ENCODE measurements at regions not wholly inside any gene's neighbourhood (a gene's known extent, or its start where the extent isn't known, plus 50 kb on each side); places are given as distances from the start of the nearest gene placed in this dataset.
"Not testable (repeated sequence)": the region's sequence is repeated elsewhere in the genome, so short reads cannot be mapped to it uniquely, and the experiment has no call there.

DNA sequence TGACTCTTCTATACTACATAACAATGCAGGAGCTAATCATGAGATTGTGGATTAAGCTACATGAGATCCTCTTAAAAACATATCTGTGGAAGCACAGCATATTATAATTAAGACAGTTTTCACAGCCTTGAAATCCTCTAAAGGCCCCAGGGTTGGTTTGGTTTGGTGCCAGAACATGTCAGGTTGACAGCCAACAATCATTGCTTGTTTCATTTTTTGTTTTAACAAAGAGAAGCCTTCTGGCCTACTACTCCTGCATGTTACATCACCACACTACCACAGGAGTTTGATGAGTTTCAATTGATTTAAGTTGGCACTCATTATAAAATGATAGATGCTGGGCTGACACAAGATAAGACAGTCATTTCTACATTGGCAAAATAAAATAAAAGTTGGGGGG, 255.9 kb upstream of the ERBB4 start:
- no peak for DNase-seq (ENCODE audit: extremely low read depth, low read depth, low spot score)

DNA sequence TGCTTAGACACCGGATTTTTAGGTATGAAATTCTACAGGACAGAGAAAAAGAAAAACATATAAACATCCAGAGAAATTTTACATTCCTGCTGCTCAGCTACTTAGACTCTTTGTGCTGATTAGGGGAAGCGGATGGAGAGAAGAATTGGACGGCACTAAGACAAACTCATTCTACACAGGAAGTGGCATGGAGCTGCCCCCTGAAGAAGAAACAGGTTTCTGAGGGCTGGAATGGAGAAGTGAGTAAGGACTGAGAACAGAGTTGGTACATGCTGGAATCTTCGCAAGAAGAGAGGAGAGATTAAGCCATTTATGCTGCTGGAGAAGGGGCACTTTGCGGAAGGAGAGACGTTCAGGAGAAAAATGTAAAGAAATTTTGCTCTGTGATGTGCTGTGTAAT, 253.0 kb upstream of the ERBB4 start:
- DNase-seq (ENCODE audit: extremely low read depth, low read depth, low spot score) = no peak

DNA sequence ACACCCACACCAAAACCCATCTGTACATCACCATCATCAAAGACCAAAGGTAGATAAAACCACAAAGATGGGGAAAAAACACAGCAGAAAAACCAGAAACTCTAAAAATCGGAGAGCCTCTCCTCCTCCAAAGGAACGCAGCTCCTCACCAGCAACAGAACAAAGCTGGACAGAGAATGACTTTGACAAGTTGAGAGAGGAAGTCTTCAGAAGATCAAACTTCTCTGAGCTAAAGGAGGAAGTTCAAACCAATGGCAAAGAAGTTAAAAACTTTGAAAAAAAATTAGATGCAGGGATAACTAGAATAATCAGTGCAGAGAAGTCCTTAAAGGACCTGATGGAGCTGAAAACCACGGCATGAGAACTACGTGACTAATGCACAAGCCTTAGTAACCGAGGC, 247.5 kb upstream of the ERBB4 start:
- not testable (repeated sequence) for DNase-seq (ENCODE audit: extremely low read depth, low read depth, low spot score)

DNA sequence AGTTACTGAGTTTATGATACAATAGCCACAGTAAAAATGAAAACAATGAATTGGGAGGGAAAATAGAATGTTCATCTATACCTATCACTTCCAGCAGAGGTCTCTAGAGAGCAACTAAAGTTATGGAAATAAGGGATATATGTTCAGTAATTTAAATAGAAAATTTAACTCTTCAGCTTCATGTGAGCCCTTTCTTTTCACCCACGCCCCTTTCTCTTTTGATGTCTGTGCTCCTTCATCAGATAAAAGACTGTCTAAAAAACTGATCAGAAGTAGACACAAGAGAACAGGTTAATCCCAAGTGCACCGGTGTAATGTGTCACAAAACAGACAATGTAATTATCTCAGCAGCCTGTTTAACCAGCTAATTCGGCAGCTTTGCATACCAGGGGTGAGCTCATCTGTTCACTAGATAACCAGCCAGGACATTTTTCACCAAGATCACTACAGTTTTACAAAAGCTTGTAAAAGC, 238.5 kb upstream of the ERBB4 start:
- DNase-seq (ENCODE audit: extremely low read depth, low read depth, low spot score) = no peak

DNA sequence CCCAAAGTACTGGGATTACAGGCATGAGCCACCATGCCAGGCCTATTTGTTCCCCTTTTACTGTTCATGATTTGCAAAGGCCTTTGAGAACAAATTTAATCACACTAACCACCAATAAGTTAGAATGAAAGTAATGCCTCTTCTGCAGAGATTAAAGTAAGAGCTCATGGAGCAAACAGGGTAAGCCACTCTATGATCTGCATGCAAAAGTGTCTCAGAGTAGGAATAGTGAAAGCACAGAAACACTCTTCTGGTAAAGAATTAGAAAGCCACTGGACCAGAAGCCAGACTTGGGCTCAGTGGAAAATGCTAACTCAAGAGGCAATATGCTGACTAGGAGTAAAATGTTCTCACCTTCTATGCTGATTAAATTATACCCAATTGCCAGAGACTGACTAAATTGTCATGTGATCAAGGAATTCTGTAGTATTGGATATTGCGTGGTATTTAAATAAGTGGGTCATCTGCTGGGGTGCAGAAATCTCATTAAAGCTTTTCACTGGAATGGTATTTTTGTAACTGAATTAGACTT, 235.3 kb upstream of the ERBB4 start:
- no peak for DNase-seq (ENCODE audit: extremely low read depth, low read depth, low spot score)

DNA sequence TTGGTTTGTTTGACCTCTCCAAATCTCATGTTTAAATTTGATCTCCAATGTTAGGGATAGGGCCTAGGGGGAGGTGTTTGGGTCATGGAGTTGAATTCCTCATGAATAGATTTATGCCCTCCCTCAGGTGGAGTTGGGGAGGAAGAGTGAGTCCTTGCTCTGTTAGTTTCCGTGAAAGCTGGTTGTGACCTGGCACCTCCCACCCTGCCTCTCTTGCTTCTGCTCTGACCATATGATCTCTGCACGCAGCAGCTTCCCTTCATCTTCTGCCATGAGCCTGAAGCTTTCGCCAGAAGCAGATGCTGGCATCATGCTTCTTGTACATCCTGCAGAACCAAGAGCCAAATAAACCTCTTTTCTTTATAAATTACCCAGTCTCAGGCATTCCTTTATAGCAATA, 231.6 kb upstream of the ERBB4 start:
- no peak for DNase-seq (ENCODE audit: extremely low read depth, low read depth, low spot score)

DNA sequence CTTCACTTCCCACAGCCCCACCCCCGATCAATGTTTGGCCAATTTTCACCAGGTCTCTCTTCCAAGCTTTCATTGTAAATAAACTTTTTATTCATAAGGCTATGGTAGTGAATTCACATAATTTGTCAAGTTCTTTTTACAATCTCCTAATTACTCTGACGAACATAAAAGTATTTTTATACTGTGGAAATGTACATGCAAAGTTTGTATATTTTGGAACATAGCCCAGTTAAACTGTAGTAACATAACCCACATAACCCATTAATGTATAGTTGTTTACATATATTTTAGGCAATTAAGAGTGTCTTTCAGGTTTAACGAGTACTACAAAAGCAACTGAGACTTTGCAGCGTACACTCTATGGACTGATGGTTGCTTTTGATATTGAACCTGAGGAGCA, 228.3 kb upstream of the ERBB4 start:
- DNase-seq (ENCODE audit: extremely low read depth, low read depth, low spot score) = no peak

DNA sequence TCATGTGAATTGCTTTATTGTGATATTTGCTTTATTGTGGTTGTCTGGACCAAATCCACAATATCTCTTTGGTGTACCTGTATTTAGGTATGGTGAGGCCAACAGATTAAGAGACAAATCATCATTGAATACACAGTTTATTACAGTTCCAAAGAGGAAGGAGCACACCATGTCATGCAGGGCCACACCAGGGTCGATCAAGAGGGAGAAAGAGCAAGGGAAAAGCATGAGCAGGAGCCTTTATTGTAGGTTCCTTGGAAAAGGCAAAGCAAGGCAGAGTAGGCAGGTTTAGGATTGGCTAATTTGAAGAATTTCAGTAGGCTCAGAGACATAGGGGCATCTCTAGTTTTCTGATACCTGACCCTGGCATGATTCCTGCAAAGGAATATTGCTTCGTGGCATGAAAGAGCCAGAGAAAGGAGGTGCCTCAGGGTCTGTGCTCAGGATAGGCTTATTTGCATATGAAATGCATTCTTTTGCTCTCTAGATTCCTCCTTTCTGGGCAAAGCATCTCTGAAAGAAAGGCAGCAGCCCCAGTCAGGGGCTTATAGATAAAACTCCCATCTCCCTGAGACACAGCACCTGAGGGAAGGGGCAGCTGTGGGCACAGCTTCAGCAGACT, 214.2 kb upstream of the ERBB4 start:
- DNase-seq (ENCODE audit: extremely low read depth, low read depth, low spot score) = no peak

DNA sequence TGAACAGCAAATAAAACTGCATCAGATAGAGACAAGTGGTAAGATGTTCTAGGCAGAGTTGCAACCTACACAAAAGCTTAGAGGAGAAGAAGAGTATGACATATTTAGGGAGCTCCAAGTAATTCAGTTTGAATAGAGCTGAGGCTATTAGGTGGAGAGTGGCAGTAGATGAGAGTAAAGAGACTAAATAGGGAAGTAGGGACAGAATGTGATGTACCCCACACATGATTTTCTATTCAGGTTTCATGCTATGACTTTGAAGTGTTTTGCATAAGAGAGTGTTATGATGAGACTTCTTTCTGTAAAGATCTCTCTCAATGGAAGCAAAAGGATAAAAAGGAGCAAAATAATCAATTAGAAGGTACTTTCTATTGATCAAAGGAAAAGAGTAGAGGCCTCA, 206.8 kb upstream of the ERBB4 start:
- no peak for DNase-seq (ENCODE audit: extremely low read depth, low read depth, low spot score)

DNA sequence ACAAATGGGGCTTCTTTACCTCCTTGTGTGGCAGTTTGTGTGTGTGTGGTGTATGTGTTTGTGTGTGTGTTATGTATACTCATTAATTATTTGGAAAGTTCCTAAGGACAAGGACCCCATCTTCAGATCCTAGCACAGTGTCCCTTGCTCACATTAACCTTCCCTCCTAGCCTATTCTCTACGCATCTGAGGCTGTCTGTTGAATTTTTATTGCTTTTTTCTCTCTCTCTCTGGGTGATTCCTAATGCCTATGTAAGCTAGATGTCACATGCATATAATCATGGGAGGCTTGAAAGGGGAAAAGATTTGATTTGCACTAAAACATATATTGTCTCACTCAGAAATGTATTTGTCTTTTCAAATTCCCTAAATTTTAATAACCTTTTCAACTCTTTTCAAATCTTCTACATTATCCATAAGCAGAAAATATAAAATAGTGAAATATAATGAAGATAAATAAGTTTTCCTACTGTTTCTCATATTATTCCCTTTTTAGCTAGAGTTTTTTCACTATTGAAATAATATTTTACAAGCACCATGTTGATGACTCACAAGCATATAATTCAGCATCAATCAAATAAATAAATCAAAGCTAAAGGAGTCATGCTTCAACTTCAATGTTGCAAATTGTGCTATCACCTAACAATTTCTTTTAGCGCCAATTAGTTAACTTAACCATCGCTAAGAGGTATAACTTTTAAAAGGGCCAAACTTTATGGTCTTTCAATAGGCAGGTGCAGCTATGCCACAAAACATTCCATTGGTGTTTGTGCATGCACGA, 199.0 kb upstream of the ERBB4 start:
- no peak for DNase-seq (ENCODE audit: extremely low read depth, low read depth, low spot score)

DNA sequence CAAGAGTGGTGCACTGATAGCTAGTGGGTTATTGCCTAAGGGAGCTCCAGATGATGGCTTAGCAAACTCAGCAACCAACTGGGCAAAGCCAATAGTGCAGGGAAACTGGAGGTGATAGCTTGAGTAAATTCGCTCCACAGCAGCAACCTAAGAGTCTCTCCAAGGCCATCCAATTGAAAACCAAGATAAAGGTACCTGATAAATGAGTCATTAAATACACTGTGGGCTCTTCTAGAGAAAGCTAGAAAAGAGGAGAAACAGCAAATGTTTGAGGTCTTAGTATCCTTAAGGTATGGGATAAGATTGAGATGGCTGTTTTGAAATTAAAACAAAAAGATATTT, 197.8 kb upstream of the ERBB4 start:
- DNase-seq (ENCODE audit: extremely low read depth, low read depth, low spot score) = no peak

DNA sequence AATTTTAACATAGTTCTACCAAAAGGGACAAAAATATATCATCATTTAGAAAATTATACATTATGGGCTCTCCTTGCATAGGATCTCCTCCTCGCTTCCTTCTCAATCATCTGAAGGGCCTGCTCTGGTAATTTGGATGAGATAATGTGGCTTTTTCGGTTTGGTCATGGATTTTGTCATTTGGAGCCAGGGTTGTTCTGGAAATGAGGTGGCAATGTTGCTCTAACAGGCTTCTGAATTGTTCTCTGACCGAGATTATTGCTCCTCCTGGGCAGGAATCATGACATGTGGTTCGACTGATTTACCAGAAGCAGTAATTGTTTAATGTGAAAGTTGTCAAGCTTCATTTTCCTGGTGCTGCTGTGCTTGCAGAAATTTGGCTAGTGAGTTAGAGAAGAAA, 194.7 kb upstream of the ERBB4 start:
- DNase-seq (ENCODE audit: extremely low read depth, low read depth, low spot score) = no peak

DNA sequence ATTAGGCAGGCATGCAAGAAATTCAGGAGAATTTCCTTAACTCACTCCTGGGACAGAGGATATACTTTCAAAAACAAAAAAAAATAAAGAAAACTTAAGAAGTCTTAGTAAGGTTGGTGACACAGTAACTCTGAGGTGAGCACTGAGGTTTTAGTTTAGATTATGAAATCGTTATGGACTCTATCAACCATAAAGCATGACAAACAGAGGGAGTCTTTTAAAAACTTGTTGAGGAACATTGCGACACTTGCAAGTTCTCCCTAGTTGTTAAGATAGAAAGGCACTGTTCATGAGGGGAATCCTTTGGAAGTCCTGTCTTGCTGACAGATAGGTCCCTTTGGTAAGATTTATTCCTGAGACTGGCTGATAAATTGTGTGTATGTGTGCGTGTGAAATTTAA, 194.3 kb upstream of the ERBB4 start:
- DNase-seq (ENCODE audit: extremely low read depth, low read depth, low spot score) = no peak

DNA sequence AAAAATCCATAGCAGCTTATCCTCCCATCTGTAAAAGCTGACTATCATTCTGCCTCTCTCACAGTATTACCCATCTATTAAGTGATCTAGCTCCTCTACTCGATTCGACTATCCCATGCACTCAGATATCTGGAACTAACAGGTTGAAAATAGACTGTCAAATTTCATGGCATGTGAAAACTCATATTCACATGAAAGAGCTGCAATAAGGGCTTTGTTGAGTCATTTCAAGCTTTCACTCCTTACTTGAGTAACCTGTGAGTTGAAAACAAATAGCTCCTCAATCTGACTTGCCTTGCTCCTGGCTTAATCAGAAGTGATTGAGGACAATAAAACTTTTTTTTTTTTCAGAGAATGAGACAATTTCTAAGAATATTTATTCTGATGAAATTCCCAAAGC, 192.4 kb upstream of the ERBB4 start:
- DNase-seq (ENCODE audit: extremely low read depth, low read depth, low spot score) = no peak

DNA sequence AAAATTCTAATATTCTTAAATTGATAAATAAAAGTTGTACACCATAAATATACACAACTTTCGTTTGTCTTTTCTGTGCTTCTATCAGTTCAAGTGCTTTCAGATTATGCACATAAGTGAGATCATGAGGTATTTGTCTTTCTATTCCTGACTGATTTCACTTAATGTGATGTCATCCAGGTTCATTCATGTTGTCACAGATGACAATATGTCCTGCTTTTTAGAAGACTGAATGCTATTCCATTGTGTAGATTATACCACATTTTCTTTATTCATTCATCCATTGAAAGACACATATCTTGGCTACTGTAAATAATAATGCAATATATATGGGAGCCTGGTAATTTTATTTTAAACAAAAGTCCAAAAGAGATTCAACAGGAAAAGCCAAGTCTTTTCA, 190.1 kb upstream of the ERBB4 start:
- DNase-seq (ENCODE audit: extremely low read depth, low read depth, low spot score) = no peak

DNA sequence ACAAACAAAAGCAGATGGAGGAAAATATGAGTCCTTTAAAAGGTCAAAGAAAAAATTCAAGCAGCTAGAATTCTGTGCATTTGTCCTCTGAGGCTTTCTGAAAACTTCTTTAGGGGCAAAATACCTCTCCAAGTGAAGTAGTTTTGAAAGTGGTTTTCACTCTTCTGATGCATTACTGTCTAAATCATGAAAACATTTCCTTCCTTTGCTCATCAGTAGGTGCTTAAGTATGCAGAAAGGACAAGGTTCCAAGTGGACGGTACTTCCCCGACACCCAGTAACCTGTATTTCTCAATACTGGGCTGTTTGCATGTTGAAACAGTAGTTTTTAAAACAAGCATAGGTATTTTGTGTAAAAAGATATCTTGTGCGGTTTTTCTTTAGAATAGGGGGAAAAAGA, 189.1 kb upstream of the ERBB4 start:
- no peak for DNase-seq (ENCODE audit: extremely low read depth, low read depth, low spot score)

DNA sequence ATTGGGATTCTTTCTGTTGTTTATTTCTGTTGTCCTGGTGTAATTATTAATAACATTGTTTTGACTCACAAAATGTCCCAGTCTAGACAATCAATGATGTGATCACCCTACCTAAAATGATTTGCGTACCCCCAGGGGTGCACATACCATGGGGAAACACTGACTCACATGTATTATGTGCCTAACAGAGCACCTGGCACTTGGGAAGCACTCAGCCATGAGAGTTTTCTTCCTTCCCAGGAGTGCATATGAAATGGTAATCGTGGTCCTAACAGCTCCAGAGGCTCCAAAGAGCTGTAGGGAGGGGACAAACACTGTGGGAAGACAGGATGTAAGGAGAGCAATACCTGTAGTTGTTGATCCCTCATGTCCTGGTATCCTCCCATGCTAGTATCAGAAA, 187.8 kb upstream of the ERBB4 start:
- DNase-seq (ENCODE audit: extremely low read depth, low read depth, low spot score) = no peak

DNA sequence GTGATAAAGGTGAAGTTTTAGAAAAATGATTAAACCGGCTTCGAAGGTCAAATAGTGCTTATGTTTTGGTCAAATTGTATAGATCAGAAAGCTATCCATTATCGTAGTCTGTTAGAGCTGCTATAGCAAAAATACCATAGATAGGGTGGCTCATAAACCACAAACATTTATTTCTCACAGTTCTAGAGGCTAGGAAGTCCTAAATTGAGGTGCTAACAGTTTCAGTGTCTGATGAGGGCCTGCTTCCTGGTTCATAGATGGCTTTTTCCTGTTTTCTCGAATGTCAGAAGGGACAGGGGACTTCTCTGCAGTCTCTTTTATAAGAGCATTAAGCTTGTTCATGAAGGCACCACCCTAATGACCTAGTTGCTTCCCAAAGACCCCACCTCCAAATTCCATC, 186.6 kb upstream of the ERBB4 start:
- DNase-seq (ENCODE audit: extremely low read depth, low read depth, low spot score) = no peak

DNA sequence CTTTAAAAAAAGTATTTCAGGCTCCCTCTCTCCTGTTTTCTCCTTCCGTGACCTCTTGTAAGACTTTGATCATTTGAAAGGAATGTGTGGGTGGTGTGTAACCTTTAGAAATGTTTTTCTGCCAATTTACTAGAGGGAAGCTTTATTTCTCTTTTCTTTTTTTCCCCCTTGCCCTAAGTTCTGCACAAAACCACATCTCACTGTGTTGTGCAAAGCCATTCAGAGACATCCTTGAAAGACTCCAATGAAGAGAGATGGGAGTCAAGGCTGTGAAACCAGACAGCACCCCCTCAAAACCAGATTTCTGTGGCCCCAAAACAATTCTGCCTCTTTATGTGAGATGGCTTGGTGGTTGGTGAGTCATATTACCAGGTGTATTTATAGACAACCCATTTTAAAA, 184.6 kb upstream of the ERBB4 start:
- no peak for DNase-seq (ENCODE audit: extremely low read depth, low read depth, low spot score)

DNA sequence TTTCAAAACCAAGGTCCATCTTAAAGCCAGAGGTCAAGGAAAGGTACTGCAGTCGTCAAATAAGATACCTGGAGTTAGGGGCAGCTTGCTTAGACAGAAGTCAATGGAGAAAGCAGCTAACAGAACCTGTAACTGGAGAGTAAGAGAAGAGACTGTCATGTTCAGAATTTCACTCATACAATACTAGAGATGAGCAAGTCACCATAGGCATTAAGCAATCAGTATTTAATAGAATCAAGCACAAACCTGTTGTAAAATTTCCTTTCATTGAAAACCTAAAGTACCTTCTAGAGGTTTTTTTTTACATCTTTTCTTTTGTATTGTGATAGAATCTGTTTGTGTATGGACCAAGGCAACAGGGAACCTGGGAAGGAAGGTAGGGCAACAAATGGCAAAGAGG, 183.4 kb upstream of the ERBB4 start:
- DNase-seq (ENCODE audit: extremely low read depth, low read depth, low spot score) = no peak

DNA sequence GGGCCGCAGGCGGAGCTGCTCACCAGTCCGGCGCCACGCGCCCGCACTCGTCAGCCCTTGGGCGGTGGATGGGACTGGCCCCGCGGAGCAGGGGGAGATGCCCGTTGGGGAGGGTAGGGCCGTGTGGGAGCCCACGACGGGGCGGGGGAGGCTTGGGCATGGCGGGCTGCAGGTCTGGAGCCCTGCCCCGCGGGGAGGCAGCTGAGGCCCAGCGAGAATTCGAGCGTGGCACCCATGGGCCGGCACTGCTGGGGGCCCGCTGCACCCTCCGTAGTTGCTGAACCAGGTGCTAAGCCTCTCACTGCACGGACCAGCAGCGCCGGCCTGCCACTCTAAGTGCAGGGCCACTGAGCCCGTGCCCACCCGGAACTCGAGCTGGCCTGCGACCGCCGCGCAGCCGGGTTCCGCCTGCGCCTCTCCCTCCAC, 182.4 kb upstream of the ERBB4 start:
- no peak for DNase-seq (ENCODE audit: extremely low read depth, low read depth, low spot score)

DNA sequence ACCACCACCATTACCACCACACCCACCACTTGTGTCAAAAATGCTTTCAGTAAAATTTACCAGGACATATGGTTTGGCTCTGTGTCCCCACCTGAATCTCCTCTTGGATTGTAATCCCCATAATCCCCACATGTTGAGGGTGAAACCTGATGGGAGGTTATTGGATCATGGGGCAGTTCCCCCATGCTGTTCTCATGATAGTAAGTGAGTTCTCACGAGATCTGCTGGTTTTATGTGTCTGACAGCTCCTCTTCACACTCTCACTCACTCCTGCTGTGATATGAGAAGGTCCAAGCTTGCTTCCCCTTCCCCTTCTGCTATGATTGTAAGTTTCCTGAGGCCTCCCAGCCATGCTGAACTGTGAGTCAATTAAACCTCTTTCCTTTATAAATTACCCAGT, 176.8 kb upstream of the ERBB4 start:
- not testable (repeated sequence) for DNase-seq (ENCODE audit: extremely low read depth, low read depth, low spot score)

DNA sequence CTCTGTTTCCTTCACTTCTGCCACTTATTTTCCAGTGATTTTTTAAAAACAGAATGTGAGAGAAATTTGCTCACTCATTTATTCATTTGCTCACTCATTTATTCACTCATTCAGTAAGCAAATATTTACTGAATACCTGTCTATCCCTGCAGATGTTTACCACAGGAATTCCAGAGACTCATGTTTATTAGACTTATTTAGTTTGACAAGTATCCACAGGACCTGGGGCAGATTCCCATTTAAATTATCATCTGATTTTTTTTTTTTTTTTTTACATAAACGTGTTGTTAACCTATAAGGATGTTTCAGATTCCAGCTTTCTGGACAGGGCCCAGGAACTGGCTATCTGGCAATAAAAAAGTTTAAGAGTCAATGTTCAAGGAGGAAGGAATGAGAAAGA, 175.1 kb upstream of the ERBB4 start:
- no peak for DNase-seq (ENCODE audit: extremely low read depth, low read depth, low spot score)
